Activated CD8-positive, alpha-beta T cell treated with anti-CD3 and anti-CD28 coated beads for 36 hours (primary cell): ENCODE measurements at regions not wholly inside any gene's neighbourhood (a gene's known extent, or its start where the extent isn't known, plus 50 kb on each side); places are given as distances from the start of the nearest gene placed in this dataset.

Source experiments
- ATAC-seq: fragments of 200-7000 bp; cut with Tn5 transposase; one replicate; pipeline ENCODE4 v1.10.0; 2021; ENCODE audit warnings: mild to moderate bottlenecking, moderate library complexity
- CTCF ChIA-PET: fragments of 350-600 bp; sonication (Branson Sonifier 250); formaldehyde crosslinking; loops from one replicate; lab custom pipeline; 2021; ENCODE audit warnings: antibody characterized with exemption; lab: Charles Lee
- POLR2A ChIA-PET: fragments of 350-600 bp; sonication (Branson Sonifier 250); formaldehyde crosslinking; loops from one replicate; lab custom pipeline; 2021; ENCODE audit warnings: antibody characterized with exemption; lab: Charles Lee
- DNase-seq: peaks from one replicate; pipeline ENCODE4 v3.0.0-alpha.2; 2020
- H3K27ac Mint-ChIP-seq: one replicate; pipeline ENCODE4 v1.8.0; 2021; ENCODE audit warnings: mild to moderate bottlenecking, mixed read lengths
- H3K27me3 Mint-ChIP-seq: one replicate; pipeline ENCODE4 v1.8.0; 2021; ENCODE audit warnings: mixed read lengths
- H3K36me3 Mint-ChIP-seq: one replicate; pipeline ENCODE4 v1.8.0; 2021; ENCODE audit warnings: low read depth, mixed read lengths
- H3K4me1 Mint-ChIP-seq: one replicate; pipeline ENCODE4 v1.8.0; 2021; ENCODE audit warnings: low read depth, mixed read lengths
- H3K4me3 Mint-ChIP-seq: one replicate; pipeline ENCODE4 v1.8.0; 2021; ENCODE audit warnings: mild to moderate bottlenecking, moderate library complexity, mixed read lengths
- H3K9me3 Mint-ChIP-seq: one replicate; pipeline ENCODE4 v1.8.0; 2021; ENCODE audit warnings: mixed read lengths
- CTCF ChIP-seq: fragments of 200-600 bp; IDR thresholded peaks from one replicate; pipeline ENCODE4 v1.8.0; 2022; ENCODE audit warnings: antibody characterized with exemption, mild to moderate bottlenecking
- intact Hi-C: fragments of 100-400 bp; cut with micrococcal nuclease; formaldehyde crosslinking; loops from one replicate; pipeline ENCODE4 v1.10.0; 2022

DNA sequence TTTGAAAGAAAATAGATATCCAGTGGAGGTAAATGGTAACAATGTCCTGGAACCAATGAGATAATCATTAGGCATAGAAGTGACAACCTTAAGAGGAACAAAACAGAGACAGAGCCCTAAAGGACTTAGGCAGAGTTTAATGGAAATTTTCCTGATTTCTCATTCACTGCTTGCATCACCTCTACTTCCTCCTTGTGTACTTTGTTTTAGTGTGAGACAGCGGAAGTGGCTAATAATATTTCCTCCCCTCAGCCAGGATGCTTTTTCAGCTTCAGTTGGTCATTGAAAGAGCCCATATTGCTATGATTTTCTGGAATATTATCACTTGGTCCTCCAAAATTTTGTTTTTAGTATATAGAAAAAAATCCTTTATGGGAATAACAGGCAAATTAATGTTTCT is 153.4 kb upstream of the MPDZ start:
- H3K9me3 Mint-ChIP-seq = no peaks in the 10 kb centered on the region
- ATAC-seq (no peak), DNase-seq (no peak)
- TF ChIP-seq CTCF = no peak
- H3K4me1 Mint-ChIP-seq = no peaks in the 10 kb centered on the region
- POLR2A ChIA-PET = no interaction called here
- intact Hi-C loops = loop anchor here (5.0 kb wide), 1 partner anchor 919 kb away; no protein-coding TSS in a partner anchor
- H3K4me3 Mint-ChIP-seq = no peak overlapping the region
- no peaks in the 10 kb centered on the region for H3K36me3 Mint-ChIP-seq
- no peak overlapping the region for H3K27ac Mint-ChIP-seq
- H3K27me3 Mint-ChIP-seq = no peaks in the 10 kb centered on the region
- CTCF ChIA-PET = no interaction called here

DNA sequence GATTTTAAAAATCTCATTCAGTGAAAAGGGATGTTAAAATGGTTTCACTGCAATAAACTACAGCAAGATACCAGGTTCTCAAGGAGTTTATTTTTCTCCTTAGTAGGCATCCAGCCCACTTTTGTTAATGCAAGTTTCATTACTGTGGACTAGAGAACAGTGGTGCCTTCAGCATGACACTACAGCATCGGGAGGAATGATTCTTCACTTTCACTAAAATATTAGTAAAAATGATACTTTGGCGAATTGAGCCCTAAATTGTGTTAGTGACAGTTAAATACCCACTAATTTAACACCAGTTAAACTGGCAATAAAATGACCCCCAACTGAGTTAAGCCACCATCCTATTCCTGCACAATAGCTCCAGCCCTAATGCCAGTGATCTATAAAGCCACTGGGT is 152.2 kb upstream of the MPDZ start:
- ChIA-PET POLR2A (no interaction called here), CTCF (no interaction called here)
- Mint-ChIP-seq H3K9me3 (no peaks in the 10 kb centered on the region), H3K36me3 (no peaks in the 10 kb centered on the region), H3K4me1 (no peaks in the 10 kb centered on the region), H3K4me3 (no peak overlapping the region), H3K27ac (no peak overlapping the region), H3K27me3 (no peaks in the 10 kb centered on the region)
- ATAC-seq (no peak), DNase-seq (no peak)
- intact Hi-C loops = loop anchor here (5.0 kb wide), 1 partner anchor 921 kb away; no protein-coding TSS in a partner anchor
- TF ChIP-seq CTCF = no peak

DNA sequence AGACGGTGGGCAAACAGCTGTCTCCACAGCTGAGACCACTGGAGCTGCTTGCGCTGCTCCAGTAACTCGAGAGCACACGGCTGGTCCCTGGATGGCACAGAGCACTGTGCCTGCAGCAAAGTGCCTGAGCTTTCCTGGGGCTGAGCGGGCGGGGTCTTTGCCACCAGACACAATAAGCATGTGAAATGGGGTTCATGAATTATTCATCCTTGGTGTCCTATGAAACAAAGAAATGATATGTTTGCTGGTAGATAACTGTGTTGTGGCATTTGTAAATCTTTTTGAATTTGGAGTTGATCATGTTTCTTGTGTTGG is 151.7 kb upstream of the MPDZ start:
- POLR2A ChIA-PET = no interaction called here
- intact Hi-C loops = loop anchor here (5.0 kb wide), 1 partner anchor 921 kb away; no protein-coding TSS in a partner anchor
- H3K4me3 Mint-ChIP-seq = no peak overlapping the region

DNA sequence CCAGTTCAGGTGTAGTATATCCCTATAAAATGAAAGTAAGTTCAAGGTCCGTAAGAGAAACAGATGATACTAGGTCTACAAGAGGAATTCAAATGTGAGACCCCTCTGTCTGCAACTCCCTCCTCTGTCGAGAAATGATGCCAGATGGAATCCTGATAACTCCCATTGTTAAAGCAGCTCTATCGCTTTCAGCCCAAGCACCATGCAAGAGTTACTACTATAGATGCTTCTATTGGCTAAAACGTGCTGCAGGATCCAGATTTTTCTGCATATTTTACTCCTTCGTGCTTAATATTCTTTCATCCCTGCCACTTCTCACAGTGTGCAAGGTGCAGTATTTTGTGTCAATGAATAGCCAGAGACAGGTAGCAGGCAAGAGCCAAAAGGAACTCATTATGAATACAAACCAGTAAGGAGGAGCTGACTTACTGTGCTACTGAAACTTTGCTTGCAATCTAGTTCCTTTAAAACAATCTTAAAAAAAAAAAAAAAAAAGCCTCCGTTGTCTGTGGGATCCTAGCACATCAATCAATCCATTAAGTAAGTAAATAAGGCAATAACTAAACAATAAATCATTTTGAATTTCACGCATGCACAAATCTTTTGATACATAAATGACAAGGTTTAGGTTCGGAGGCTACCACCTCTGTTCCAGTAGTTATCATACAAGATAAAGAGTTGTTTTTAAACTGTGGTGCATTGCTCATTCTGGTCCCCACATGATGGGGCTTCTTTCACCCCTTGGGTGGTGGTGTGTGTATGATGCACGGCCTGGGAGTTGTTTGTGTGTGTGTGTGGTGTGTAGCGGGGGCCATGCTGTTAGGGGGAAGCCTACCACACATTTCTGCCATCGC is 151.1 kb upstream of the MPDZ start:
- no peak for TF ChIP-seq CTCF
- no peaks in the 10 kb centered on the region for H3K4me1 Mint-ChIP-seq
- H3K27ac Mint-ChIP-seq = no peak overlapping the region
- POLR2A ChIA-PET = no interaction called here
- H3K36me3 Mint-ChIP-seq = no peaks in the 10 kb centered on the region
- no peaks in the 10 kb centered on the region for H3K27me3 Mint-ChIP-seq
- no peak overlapping the region for H3K4me3 Mint-ChIP-seq
- CTCF ChIA-PET = no interaction called here
- ATAC-seq (no peak), DNase-seq (no peak)
- H3K9me3 Mint-ChIP-seq = no peaks in the 10 kb centered on the region
- intact Hi-C loops = loop anchor here (5.0 kb wide), 1 partner anchor 922 kb away; no protein-coding TSS in a partner anchor

More for the DNA sequence above, 151.7 kb upstream of the MPDZ start:
- Mint-ChIP-seq H3K9me3 (no peaks in the 10 kb centered on the region), H3K36me3 (no peaks in the 10 kb centered on the region), H3K4me1 (no peaks in the 10 kb centered on the region), H3K27me3 (no peaks in the 10 kb centered on the region), H3K27ac (no peak overlapping the region)
- no peak for TF ChIP-seq CTCF
- no peak for DNase-seq
- CTCF ChIA-PET = no interaction called here
- no peak for ATAC-seq
